HL-60/S4 (cell line): ENCODE measurements at regions not wholly inside any gene's neighbourhood (a gene's known extent, or its start where the extent isn't known, plus 50 kb on each side); places are given as distances from the start of the nearest gene placed in this dataset.

Experiments
- in situ Hi-C: fragments of 300-500 bp; cut with MboI; formaldehyde crosslinking; loops from 2 replicates; pipeline ENCODE4 v1.14.3; 2022; ENCODE audit warnings: low sequenced_read_pairs

DNA sequence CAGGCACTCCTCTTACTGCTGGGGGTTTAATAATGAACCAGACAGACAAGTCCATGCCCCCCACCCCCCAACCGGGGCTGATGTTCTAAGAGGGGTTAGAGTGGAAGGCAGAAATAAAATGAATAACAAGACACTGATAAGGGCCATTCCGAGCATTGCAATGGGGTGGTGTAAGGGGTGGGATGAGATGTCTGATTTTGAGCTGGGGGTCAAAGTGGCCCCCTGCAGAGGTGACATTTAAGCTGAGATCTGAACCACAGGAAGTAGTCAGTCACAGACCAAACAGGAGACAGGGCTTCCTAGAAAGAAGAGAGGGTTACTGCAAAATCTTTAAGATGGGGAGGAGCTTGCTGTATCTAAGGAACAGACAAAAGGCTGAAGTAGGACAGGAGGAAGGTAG, 180.6 kb upstream of the SH3BP4 start:
- in situ Hi-C loops, result no loop called here

DNA sequence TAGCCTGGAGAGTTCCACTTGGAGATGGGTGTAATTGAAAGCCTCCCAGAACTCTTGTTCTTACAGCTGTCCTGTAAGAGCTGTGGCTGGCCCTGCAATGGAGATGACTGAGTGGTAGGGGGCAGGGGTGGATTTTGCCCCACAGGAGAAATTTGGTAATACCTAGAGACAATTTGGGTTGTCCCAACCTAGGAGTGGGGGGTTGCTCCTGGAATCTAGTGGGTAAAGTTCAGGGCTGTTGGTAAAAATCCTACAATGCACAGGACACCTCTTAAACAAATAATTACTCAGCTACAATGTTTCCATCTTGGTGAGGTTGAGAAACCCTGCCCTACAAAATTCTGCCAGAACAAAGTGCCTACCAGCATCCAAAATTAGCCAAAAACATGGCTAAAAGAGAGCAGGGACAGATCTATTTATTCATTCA, 181.1 kb upstream of the SH3BP4 start:
- in situ Hi-C loops, result no loop called here

DNA sequence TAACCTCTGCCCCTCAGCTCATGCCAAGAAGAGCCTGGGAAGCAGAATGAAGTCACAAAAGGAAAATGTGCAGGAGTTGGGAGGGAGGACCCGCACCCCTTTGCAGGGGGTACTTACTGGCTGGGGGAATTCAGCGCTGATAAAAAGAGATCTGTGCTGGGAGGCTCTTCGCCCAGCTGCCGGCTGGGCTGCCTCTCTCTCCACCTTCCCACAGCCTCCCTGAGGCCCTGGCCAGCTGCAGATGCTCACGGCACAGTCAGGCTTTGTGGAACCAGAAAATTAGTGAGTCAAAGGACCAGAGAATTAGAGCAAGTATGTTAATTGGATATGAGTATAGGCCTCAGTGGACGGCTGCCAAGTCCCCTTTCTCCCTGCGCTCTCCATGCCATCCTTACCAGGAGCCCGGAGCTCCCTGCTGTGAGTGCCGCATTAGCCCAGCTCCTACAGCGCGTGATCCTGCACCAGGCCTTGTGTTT, 181.7 kb upstream of the SH3BP4 start:
- in situ Hi-C loops, result no loop called here

DNA sequence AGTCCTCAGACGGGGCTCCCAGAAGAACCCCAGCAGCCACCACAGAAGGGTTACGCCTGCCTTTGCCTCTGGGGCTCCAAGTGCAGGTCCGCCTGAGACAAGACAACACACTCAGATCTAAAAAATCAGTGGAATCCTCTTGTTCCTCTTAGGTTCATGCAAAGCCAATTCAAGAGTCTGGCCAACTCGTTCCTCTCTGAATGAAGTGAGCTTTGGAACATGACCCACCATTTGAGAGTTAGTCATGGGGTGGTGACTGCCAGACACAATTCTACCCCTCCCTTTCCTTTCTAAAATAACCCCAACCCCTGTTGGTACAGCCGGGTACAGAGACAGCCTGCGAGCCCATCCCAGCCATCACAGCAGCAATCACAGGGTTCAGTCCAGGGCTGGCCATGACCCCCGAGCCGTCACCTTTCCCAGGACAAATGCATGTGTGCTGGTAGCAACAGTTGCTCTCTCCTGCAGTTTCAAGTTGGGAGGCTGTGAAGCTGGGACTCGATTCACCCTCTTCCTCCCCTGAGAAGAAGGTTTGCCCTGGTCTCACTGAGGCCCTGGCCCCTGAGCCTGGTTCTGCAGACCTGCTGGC, 183.1 kb upstream of the SH3BP4 start:
- in situ Hi-C loops, result no loop called here

DNA sequence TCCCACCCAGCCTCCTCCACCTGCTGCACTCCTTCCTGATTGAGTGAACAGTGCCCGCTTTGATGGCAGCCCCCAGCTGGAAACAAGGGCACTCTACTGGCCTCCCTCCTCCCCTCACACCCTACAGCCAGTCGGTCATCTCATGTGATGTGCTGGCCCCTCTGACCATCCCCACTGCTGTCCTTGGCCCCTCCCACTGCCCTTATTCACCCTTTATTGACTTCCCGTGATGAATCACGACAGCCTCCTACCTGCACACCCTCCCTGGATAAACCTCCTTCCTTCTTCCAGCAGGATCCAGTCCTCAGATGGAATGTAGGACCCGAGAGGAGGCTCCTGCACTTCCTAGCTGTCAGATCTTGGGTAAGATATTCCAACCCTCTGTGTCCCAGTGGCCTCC, 186.5 kb upstream of the SH3BP4 start:
- in situ Hi-C loops, result no loop called here

DNA sequence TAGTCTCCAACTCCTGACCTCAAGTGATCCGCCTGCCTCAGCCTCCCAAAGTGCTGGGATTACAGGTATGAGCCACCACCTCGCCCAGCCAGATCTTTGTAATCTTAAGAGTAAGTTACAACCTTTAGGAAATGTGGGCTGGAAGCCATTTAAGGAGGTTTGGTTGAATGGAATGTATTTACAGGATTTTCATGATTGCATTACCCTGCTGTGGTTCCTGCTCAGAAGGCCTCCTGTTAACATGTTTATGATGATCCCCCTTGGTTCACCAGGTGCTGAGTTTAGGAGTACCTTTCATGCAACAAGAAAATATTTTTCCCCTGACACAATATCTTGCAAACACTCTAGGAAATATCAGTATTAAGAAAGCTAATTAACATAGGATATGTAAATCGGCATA, 187.4 kb upstream of the SH3BP4 start:
- in situ Hi-C loops, result no loop called here

DNA sequence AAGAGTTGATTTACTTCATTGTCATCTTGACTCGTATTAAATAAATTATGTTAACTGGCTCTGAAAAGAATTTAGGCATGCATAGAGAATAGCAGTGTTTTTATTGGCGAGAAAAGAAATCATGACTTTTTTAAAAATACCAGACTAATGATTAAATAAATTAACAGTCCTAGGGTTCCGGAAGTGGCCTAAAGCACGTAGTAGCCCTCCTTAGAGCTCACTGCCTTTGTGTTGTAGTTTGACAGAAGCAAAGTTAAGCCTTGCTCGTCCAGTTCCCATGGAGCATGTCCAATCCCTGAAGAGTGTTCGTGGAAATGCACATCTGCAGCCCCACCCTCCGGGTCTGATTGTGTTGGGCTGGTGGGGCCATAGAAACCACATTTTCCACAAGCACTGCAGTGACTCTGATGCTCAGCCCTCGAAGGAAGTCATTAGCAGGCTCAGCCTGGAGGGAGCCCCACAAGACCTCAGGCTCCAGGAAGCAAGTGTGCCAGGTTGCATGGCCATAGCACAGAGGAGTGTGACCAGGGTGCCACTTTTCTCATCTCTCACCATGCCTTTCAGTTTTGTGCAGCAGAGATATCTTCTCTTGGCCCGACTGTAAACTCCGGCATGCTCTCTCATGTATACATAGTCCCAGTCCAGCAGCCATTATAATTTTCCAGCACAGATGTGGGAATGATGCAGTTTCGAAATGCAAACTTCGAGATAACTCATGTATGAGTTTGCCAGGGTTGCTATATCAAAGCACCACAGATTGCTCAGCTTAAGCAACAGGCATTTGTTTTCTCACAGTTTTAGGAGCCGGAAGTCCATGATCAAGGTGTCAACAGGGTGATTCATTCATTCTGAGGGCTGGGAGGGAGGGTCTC, 188.6 kb upstream of the SH3BP4 start:
- in situ Hi-C loops, result no loop called here

DNA sequence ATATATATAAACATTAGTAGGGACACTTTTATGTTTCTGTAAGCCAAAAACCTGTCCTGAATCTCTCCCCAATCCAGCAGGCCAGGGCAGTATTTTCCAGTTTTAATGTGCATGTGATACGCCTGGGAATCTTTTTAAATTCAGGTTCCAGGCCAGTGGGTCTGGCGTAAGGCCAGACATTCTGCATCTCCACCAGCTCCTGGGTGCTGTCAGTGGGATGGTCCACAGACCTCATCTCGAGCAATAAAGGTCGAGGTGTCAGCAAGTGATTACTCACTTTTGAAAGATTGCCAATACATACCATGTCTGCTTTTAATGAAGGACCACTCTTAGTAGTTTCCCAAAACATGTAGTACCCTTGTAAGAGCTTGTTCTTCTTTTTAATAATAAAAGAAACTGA, 189.9 kb upstream of the SH3BP4 start:
- in situ Hi-C loops, result no loop called here

DNA sequence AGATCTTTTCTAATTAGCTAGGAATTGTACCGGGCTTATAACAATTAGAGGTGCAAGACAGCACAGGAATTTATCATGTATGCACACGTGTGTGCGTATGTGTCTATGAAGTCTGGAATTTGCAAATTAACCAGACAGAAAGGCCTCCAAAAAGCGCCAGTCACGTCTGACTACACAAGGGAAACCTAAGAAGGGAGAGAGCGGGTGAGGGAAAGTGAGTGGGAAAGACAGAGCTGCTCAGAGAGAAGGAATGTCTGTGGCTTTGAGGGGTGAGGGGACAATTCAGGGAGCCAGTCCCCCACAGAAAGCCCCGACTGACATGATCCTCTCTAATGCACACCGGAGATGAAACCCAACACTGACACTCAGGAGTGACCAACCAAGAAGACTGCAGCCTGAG, 197.7 kb upstream of the SH3BP4 start:
- in situ Hi-C loops, result no loop called here

DNA sequence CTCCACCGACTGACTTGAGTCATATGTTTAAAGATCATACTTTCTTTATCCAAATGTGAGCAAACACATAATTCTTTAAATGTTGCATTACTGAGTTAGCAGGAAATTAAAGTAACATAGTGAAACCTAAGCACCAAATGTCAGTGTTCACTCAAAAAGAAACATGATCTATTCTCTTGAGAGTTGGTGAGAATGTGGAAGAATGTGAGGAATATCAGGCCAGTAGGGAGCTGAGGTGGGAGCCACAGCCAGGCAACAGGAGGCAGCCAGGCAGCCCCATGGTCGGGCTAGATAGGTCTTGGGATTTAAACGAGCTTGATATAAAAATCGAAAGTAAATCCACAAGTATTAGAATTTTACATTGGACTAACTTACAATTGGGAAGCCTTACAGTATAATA, 198.1 kb upstream of the SH3BP4 start:
- in situ Hi-C loops, result no loop called here

DNA sequence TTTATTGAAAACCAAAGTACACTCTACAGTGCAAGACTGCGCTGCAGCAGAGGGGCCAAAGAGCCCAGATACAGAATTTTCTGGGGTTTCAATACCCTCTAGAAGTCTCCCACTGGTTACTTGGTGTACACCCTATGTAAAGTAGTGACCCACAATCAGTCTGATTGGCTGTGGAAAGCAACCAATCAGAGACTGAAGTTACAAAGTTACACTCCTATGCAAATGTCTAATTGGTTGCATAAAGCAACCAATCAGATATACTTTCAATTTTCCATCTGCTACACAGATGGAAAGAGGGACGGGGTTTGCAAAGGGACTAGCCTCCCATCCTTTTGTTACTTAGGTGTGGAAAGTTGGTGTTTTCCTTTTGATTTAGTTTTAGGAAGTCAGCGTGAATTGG, 198.9 kb upstream of the SH3BP4 start:
- in situ Hi-C loops, result no loop called here

DNA sequence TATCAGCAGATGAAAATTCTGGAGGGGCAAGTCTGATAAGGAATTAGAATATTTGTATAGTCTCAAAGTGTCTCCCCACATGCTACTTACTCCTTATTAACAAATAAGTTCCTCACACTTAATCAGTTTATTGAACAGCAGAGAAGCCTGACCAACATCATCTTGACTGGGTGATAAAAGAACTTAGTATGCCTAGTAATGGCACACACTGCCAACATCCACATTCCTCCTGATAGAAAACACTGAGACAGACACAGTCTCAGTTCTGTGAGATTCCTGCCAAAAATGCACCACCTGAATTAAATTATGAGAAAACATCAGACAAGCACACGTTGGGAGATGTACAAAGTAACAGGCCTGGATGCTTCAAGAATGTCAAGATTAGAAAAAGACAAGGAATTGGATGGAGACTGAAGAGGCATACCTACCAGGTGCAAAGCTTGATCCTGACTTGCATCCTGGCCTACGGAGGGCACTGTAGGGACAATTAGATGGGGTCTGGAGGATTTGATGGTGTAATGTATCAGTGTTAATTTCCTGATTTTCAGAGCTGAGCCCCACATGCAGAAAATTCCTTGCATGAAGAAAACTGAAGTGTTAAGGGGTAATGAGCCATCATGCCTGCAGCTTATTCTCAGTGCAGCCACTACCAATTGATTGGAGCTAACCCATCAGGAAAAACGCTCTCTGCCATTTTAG, 200.4 kb upstream of the SH3BP4 start:
- in situ Hi-C loops, result no loop called here

DNA sequence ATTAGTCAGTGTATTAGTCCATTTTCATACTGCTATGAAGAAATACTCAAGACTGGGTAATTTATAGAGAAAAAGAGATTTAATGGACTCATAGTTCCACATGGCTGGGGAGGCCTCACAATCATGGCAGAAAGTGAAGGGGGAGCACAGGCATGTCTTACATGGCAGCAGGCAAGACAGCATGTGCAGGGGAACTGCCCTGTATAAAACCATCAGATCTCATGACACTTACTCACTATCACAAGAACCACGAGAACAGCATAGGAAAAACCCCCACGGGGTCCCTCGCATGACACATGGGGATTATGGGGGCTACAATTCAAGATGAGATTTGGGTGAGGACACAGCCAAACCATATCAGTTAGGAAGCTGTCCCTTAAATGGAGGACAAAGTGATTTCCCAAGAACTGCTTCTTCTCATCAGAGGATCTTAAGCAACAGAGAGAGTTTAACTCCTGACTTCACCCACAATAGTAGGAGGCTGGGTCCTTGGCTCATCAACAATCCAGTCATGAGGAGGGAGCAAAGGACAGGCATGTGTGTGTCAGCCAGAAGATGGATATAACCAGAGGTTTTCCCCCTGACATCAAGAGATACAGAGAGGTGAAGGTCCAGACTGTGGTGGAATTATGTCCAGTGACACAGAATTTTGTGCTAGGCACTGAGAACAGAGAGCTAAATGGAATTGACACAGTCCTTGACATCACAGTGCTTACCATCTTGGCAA, 203.8 kb upstream of the SH3BP4 start:
- in situ Hi-C loops, result no loop called here

DNA sequence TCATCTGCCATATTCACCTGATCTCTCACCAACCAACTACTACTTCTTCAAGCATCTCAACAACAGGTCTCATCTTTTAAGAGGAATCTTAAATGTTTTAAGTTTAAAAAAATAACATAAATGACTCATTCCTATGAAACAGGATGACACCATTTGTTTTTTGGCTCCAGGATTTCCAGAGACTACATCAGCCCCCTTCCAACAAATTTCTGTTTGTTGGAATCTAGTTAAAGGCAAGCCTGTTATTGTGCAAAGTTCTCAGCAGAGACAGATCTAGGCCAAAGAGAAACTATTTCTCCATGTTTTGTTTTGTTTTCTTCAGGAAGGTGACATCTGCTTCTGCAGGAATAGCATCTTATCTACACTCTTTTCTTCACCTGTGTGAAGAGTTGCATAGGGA, 204.8 kb upstream of the SH3BP4 start:
- in situ Hi-C loops, result no loop called here

DNA sequence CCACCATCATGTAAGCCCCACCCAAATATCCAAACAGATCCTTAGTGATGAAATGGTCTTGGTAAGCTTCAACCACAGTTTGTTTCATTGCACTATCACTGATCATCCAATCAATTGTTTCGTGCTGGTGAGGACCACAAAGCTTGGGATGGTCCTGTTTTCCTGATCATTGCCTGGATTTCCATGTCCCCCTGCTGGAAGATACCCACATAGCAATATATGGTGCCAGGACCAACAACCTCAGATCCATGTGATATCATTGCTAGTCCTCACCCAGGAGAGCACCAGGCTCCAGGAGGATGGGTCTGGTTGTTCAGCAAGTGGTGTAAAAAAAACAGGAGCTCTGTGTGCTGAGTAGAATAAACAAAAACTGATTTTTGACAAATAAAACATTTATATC, 206.5 kb upstream of the SH3BP4 start:
- in situ Hi-C loops, result no loop called here

DNA sequence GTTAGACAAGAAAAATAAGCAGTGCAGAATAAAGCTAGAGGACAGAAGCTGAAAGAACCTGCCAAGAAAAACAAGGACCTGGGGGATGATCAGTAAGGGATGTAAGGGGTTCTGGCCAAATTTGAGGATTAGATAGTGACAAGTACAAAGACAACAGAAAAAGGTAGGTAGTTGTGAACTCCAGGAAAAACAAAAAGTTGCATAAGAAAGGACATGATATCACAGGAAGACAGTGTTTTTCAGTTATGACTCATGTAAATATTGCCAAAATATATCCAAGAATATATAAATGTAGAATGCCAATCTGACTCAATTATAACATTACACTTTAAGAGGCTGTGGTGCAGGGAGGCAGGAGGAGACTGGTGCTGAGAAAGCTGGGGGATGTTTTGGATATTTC, 209.8 kb upstream of the SH3BP4 start:
- in situ Hi-C loops, result no loop called here

DNA sequence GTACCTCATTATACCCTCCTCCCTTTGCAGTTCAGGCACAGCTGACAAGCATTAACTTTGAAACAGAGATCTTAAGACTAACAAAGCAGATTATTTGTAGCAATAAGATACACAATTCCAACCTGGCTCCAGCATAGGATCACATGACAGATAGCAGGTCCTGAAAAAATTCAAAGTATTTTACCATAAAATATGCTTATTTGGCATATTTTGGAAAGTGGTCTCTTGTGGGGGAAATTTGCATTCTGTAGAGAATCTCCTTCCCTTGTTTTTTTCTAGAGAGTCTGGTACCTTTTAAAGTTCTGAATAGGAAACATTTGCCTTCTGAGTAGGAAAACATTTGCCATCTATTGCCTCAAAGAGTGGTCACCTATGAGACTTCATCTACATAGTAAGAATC, 212.8 kb upstream of the SH3BP4 start:
- in situ Hi-C loops, result no loop called here

DNA sequence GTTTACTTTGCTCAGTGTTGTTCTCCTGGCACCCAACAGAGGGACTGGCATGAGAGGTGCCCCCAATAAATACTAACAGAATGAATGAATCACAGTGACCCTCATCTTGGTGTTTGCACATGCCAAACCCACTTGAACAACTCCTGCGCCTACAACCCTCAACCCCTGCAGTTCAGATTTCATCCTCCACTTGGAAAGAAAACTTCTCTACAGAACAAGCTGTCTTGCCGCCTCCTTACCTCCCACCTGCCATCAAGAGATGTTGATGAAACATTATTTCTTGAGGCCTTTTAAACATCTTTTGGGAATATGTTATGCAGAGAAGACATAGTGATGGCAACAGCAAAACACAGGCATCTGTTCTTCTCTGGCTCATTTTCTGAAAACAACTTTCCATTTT, 216.0 kb upstream of the SH3BP4 start:
- in situ Hi-C loops, result no loop called here

DNA sequence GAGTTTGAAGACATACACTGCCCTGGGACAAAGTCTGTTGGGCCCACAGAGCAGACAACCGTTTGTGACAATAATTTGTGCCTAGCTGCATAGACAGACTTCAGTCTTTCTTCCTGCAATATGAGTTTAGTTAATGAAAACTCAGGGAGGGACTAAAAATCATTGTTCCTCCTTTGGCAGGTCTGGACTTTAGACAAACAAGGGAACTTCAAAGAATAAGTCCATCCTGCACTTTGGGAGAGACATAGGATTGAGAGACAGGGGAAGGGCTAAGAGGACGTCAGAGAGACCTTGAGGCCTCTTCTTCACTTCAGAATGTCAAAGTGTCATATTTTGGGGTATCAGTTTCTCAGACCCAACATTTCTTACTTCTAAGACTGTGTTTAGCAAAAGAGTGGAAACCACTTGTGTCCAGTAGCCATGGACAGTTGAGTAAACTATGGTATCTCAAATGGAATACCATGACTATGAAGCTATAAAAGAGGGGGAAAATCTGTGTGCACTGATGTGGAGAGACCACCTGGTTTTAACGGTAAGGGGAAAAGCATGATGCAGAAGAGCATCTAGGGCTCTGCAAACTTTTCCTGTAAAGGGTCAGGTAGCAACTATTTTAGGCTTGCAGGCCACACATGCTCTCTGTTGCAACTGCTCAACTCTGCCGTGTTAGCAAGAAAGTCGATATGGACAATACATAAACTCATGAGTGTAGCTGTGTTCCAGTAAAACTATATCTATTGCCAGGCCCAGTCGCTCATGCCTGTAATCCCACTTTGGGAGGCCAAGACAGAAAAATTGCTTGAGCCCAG, 217.8 kb upstream of the SH3BP4 start:
- in situ Hi-C loops, result no loop called here

DNA sequence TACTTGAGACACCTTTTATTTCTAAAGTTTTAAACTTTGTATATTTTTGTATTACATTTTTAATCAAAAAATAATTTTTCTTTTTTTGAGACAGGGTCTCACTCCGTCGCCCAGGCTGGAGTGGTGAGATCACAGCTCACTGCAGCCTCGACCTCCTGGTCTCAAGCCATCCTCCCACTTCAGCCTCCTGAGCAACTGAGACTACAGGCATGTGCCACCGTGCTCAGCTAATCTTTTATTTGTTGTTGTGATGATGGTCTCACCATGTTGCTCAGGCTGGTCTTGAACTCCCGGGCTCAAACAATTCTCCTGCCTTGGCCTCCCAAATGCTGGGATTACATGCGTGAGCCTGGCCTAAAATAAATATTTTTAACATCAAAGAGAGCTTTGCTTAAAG, 218.7 kb upstream of the SH3BP4 start:
- in situ Hi-C loops, result no loop called here
